ENCODE measurements at regions not wholly inside any gene's neighbourhood (a gene's known extent, or its start where the extent isn't known, plus 50 kb on each side); places are given as distances from the start of the nearest gene placed in this dataset.

- Mint-ChIP-seq H3K27ac (ENCODE audit: unreplicated experiment) (no peak overlapping the region), H3K27me3 (ENCODE audit: low read depth, unreplicated experiment) (no peaks in the 10 kb centered on the region), H3K4me1 (ENCODE audit: low read depth, unreplicated experiment) (no peaks in the 10 kb centered on the region), H3K9me3 (ENCODE audit: unreplicated experiment) (no peaks in the 10 kb centered on the region), H3K4me3 (ENCODE audit: unreplicated experiment) (no peak overlapping the region), H3K36me3 (ENCODE audit: low read depth, unreplicated experiment) (no peaks in the 10 kb centered on the region)
- no peak overlapping the region for H3K9ac ChIP-seq (ENCODE audit: low read length)
- no peaks in the 10 kb centered on the region for H3K9me3 ChIP-seq (ENCODE audit: insufficient read depth, low read depth, low read length)
- no peaks in the 10 kb centered on the region for H3K36me3 ChIP-seq (ENCODE audit: insufficient read depth, low read length)
- no peak for DNase-seq (ENCODE audit: low read depth)
- H3K27me3 ChIP-seq (ENCODE audit: insufficient read depth, low read length) = no peaks in the 10 kb centered on the region
- no peak overlapping the region for H3K27ac ChIP-seq (ENCODE audit: low read depth, low read length)
- no peak overlapping the region for H3K4me2 ChIP-seq (ENCODE audit: low read length)
- H2AFZ ChIP-seq (ENCODE audit: low read depth, low read length) = no peak overlapping the region
- no peaks in the 10 kb centered on the region for H4K20me1 ChIP-seq (ENCODE audit: insufficient read depth, low read length)
- H3K79me2 ChIP-seq (ENCODE audit: insufficient read depth, low read length) = no peaks in the 10 kb centered on the region
- no peak for FAIRE-seq
- no peaks in the 10 kb centered on the region for H3K4me1 ChIP-seq (ENCODE audit: insufficient read depth, low read length)
- no peak overlapping the region for H3K4me3 ChIP-seq (ENCODE audit: insufficient read depth, low read depth, low read length)
- TF ChIP-seq, protein P1, sequence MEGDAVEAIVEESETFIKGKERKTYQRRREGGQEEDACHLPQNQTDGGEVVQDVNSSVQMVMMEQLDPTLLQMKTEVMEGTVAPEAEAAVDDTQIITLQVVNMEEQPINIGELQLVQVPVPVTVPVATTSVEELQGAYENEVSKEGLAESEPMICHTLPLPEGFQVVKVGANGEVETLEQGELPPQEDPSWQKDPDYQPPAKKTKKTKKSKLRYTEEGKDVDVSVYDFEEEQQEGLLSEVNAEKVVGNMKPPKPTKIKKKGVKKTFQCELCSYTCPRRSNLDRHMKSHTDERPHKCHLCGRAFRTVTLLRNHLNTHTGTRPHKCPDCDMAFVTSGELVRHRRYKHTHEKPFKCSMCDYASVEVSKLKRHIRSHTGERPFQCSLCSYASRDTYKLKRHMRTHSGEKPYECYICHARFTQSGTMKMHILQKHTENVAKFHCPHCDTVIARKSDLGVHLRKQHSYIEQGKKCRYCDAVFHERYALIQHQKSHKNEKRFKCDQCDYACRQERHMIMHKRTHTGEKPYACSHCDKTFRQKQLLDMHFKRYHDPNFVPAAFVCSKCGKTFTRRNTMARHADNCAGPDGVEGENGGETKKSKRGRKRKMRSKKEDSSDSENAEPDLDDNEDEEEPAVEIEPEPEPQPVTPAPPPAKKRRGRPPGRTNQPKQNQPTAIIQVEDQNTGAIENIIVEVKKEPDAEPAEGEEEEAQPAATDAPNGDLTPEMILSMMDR (IDR thresholded peaks at IDR 0.05; ENCODE audit: insufficient read depth, low read depth, low read length) = no peak
- TF ChIP-seq EZH2 (IDR thresholded peaks at IDR 0.05; ENCODE audit: insufficient read depth, low read length) = no peak
Measured at GRCh38 chr2:212692466-212692865, 153.9 kb upstream of the ERBB4 start.

DNA sequence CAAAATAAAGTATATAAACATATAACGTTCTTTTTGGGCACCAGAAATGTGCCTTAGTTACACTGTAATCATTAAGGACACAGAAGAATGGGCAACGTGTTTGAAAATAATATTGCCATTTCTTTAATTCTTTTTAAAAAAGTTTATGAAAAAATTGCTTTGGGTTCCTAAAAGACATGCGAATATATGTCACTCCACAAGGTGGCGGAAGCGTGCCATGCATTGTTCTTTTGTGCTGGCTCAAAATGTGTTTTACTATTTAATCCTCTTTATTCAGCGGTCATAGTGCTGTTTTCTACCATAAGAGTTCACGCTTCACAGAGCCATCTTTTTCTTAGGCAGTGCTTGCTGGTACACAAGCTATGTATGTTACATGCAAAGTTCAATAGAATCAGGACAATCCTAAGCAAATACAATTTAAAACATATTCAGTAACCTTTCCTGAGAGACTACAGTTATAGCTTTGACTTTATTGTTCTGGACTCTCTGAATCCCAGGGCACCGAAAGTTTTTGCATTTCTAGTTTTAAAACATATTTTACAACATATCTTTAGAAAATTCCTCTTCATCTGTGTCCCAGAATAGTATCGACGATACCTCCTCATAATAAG lies 147.8 kb upstream of the ERBB4 start:
- Histone ChIP-seq H3K4me2 (ENCODE audit: low read length) (peak overlapping the region; percentile 33), H3K79me2 (ENCODE audit: insufficient read depth, low read length) (no peaks in the 10 kb centered on the region), H3K9me3 (ENCODE audit: insufficient read depth, low read depth, low read length) (no peaks in the 10 kb centered on the region), H2AFZ (ENCODE audit: low read depth, low read length) (no peak overlapping the region), H3K4me1 (ENCODE audit: insufficient read depth, low read length) (no peaks in the 10 kb centered on the region), H3K9ac (ENCODE audit: low read length) (no peak overlapping the region), H4K20me1 (ENCODE audit: insufficient read depth, low read length) (no peaks in the 10 kb centered on the region), H3K27ac (ENCODE audit: low read depth, low read length) (no peak overlapping the region), H3K4me3 (ENCODE audit: insufficient read depth, low read depth, low read length) (no peak overlapping the region), H3K27me3 (ENCODE audit: insufficient read depth, low read length) (no peaks in the 10 kb centered on the region), H3K36me3 (ENCODE audit: insufficient read depth, low read length) (no peaks in the 10 kb centered on the region)
- Mint-ChIP-seq H3K4me3 (ENCODE audit: unreplicated experiment) (no peak overlapping the region), H3K36me3 (ENCODE audit: low read depth, unreplicated experiment) (no peaks in the 10 kb centered on the region), H3K27ac (ENCODE audit: unreplicated experiment) (no peak overlapping the region), H3K4me1 (ENCODE audit: low read depth, unreplicated experiment) (peaks cover 13% of the 10 kb centered on the region), H3K27me3 (ENCODE audit: low read depth, unreplicated experiment) (no peaks in the 10 kb centered on the region), H3K9me3 (ENCODE audit: unreplicated experiment) (no peaks in the 10 kb centered on the region)
- TF ChIP-seq EZH2 (IDR thresholded peaks at IDR 0.05; ENCODE audit: insufficient read depth, low read length) = no peak
- TF ChIP-seq, protein P1 (IDR thresholded peaks at IDR 0.05; ENCODE audit: insufficient read depth, low read depth, low read length) = peak; percentile 95
- DNase-seq (ENCODE audit: low read depth) (peak; percentile 34), FAIRE-seq (peak; percentile 90)

DNA sequence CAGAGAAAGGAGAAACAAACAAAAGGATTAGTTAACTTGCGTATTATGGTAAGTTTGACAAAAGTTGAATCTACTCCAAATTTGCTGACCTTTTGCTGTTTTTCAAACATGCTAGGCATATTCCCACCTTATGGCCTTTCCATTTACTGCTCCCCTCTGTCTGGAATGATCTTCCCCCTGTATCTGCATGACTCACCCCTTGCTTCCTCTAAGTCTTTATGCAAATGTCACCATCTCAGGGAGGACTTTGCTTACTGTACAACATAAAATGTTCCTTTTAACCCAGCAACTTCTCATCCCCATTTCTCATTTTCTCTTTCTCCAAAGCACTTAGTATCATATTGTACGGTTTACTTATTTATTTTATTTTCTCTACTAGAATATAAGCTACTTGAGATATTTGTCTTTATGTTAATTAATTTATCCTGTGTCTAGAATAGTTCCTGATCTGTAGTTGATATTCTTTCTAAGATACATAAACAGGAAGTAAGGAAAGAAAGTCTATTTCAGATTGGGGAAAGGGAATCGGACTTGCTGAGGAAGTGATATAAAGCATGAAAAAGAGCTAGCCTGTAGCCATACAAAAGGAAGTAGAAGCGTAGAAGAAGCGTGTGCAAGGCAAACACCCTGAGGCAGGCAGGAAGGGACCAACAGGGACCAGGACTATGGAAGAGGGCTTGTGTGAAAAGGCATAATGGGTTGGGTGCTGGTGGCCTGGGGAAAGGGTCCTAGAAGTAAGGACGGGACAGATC lies 144.9 kb upstream of the ERBB4 start:
- H3K4me1 ChIP-seq (ENCODE audit: insufficient read depth, low read length) = no peaks in the 10 kb centered on the region
- no peak overlapping the region for H3K4me3 ChIP-seq (ENCODE audit: insufficient read depth, low read depth, low read length)
- no peak overlapping the region for H3K27ac ChIP-seq (ENCODE audit: low read depth, low read length)
- H3K9me3 ChIP-seq (ENCODE audit: insufficient read depth, low read depth, low read length) = no peaks in the 10 kb centered on the region
- H3K27me3 Mint-ChIP-seq (ENCODE audit: low read depth, unreplicated experiment) = no peaks in the 10 kb centered on the region
- H3K79me2 ChIP-seq (ENCODE audit: insufficient read depth, low read length) = no peaks in the 10 kb centered on the region
- no peak overlapping the region for H2AFZ ChIP-seq (ENCODE audit: low read depth, low read length)
- no peak overlapping the region for H3K4me2 ChIP-seq (ENCODE audit: low read length)
- H3K9ac ChIP-seq (ENCODE audit: low read length) = no peak overlapping the region
- FAIRE-seq = no peak
- no peak overlapping the region for H3K4me3 Mint-ChIP-seq (ENCODE audit: unreplicated experiment)
- no peaks in the 10 kb centered on the region for H4K20me1 ChIP-seq (ENCODE audit: insufficient read depth, low read length)
- no peaks in the 10 kb centered on the region for H3K36me3 ChIP-seq (ENCODE audit: insufficient read depth, low read length)
- peaks cover 13% of the 10 kb centered on the region for H3K4me1 Mint-ChIP-seq (ENCODE audit: low read depth, unreplicated experiment)
- peak; percentile 41 for DNase-seq (ENCODE audit: low read depth)
- H3K9me3 Mint-ChIP-seq (ENCODE audit: unreplicated experiment) = no peaks in the 10 kb centered on the region
- no peak overlapping the region for H3K27ac Mint-ChIP-seq (ENCODE audit: unreplicated experiment)
- no peaks in the 10 kb centered on the region for H3K27me3 ChIP-seq (ENCODE audit: insufficient read depth, low read length)
- TF ChIP-seq, protein P1 (IDR thresholded peaks at IDR 0.05; ENCODE audit: insufficient read depth, low read depth, low read length) = no peak
- TF ChIP-seq EZH2 (IDR thresholded peaks at IDR 0.05; ENCODE audit: insufficient read depth, low read length) = no peak
- H3K36me3 Mint-ChIP-seq (ENCODE audit: low read depth, unreplicated experiment) = no peaks in the 10 kb centered on the region
